HG03432 (cell line): ENCODE measurements at regions not wholly inside any gene's neighbourhood (a gene's known extent, or its start where the extent isn't known, plus 50 kb on each side); places are given as distances from the start of the nearest gene placed in this dataset.
"Not testable (repeated sequence)": the region's sequence is repeated elsewhere in the genome, so short reads cannot be mapped to it uniquely, and the experiment has no call there.

Experiments
- ATAC-seq: cut with Tn5 transposase; IDR thresholded peaks from one replicate; pipeline ENCODE4 v1.9.1; 2021; ENCODE audit warnings: mild to moderate bottlenecking, moderate library complexity; ENCODE audit not compliant: unreplicated experiment

GRCh38 chr7:91398341-91398740 lies 134.1 kb downstream of the FZD1 start:
- ATAC-seq = no peak

DNA sequence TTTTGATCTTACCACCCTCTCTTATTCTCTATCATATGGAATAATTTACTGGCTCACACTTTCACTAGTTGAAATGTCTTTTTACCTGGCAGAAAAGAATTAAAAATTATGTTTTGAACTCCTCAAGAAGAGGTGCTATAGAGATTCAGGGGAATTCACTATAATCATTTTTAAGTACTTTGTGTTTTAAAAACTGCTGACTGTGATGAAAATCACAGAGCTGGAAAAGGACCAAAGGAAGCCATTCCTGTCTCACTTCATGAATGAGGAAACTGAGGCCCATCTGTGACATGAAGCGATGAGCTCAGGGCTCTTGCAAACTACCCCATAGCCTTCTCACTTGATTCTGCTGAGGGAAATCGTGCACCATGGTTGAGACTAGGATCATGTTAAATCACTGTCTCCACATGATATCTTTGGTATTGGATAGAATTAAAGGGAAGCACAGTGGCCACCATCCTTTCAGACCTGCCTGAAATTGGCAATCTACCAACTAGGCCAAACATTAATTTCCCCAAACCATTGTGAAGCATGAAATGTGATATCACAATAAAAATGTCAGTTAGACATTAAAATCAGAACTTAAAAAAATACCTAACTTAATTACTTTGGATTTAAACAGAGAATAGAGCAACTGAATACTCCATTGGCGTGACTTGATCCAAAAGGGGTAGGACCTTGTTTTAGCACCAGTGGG lies 141.0 kb downstream of the FZD1 start:
- no peak for ATAC-seq

DNA sequence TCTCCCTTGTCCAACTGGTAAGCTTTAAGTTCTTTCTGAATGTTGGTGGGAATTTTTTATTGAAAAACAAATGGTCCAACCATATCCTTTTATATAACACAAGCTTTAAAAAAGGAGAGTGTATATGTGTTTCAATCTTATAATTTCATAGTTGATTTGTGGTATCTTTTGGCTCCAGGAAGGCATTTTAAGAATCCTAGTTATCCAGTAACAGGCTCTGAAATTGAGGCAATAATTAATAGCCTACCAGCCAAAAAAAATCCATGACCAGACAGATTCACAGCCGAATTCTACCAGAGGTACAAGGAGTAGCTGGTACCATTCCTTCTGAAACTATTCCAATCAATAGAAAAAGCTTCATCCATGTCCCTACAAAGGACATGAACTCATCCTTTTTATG lies 141.6 kb downstream of the FZD1 start:
- not testable (repeated sequence) for ATAC-seq

GRCh38 chr7:91407942-91408341 lies 143.7 kb downstream of the FZD1 start:
- no peak for ATAC-seq

GRCh38 chr7:91408388-91409154 lies 144.3 kb downstream of the FZD1 start:
- ATAC-seq = no peak

DNA sequence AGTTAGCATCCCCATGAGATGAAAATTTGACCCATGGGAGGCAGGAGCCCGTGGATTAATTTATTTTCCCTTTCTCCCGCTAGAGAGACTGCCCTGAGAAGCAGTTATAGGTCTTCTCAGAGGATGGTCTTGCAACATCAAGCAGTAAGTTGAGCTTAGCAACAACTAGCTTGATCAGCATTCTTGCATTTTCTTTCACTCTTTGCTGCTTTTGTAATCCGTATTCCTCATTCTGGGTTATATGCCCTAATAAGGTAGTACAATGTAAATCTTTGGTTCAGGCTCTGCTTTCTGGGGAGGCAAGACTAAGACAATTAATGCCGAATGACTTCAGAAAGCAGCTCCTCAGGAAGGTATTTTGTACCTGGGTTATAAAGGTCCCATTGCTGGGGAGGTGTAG lies 146.8 kb downstream of the FZD1 start:
- no peak for ATAC-seq

DNA sequence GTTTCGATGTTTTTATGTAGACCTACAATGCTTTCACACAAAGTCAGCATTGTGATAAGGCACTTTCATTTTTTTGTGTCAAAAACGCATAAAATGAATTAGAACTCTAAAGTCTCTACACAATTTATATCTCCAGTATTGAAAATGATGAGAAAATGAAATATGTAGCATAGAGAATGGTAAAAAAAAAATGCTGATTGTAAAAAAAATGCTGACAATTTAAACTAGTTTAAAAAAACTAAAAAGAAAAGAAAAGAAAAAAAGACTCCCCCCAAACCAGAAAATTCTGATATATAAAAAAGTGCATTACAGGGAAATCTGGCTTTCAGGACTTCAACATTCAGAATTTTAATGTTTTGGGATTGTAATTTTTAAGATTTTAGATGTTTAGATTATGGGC lies 148.1 kb downstream of the FZD1 start:
- ATAC-seq = no peak

GRCh38 chr7:91414734-91415133 lies 150.5 kb downstream of the FZD1 start:
- no peak for ATAC-seq

DNA sequence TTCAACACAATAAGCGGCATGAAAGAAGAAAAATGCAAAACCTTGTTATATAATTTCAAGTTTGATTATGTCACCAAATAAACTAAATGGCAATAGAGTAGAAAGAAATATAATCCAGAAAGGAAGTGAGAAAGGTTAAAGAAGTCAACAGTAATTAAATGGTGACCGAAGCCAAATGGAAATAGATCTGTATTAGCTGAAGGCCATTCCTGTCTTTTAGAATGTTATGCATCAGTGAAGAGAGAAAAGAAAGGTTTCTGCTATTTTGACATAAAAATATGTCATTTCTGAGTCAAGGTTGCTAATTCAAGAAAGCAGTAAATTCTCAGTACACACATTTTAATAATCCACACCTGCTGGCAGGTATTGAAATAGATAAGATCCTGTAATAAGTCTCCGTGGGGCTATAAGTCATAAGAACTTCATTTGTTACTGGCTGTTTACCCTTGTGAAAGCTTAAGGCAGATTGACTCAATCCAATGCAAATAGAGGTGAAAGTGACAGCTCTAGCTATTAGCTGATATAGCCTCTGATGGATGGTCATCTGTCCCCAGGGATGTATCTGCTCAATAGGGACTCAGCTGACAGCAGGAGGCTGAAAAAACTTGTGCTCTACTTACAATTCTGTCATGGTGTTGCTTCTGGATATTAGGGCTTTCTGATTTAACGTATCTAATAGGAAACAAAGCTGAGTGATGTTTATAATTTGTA lies 152.1 kb downstream of the FZD1 start:
- no peak for ATAC-seq

DNA sequence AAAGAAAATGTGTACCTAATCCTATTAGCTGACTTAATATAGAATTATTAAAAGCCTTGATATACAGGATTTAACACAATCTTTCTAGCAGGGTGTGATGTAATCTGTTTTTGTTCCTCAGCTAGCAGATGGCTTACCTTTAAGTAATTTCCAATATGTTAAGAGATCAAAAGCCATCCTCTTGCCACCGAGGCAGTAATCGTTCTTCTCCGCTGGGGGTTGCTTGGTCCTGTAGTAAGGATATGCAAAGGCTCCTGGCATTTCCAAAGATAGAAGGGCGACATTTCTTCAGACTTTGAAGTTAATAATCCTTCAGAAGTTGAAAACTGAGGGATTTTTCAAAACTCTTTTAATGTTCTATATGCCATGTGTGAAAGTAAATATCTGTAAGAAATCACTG lies 156.4 kb downstream of the FZD1 start:
- no peak for ATAC-seq

- no peak for ATAC-seq
Observed at GRCh38 chr7:91421018-91421417, 156.8 kb downstream of the FZD1 start.

- no peak for ATAC-seq
Observed at GRCh38 chr7:91424371-91424770, 160.1 kb downstream of the FZD1 start.

DNA sequence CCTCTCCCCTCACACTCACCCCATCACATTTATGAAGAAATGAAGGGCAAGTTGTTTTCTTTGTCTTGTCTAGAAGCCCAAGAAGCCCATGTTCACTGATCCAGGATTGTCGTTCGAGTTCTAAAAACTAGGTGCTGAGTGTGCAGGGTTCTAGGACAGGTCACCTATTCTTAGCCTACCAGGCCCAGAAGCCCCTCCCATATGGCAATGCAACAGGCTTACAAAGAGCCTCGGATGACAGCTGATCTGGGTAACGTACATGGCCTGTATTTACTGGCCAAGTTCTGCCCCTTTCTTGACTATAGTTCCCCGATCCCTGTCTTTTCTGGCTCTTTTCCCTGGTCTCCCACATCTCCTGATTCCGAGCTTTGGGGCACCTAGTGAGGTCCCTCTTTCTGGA lies 160.9 kb downstream of the FZD1 start:
- ATAC-seq = no peak

- no peak for ATAC-seq
Observed at GRCh38 chr7:91427051-91427450, 162.8 kb downstream of the FZD1 start.

GRCh38 chr7:91431601-91432000 lies 167.4 kb downstream of the FZD1 start:
- no peak for ATAC-seq

GRCh38 chr7:91434836-91435235 lies 170.6 kb downstream of the FZD1 start:
- ATAC-seq = no peak

- ATAC-seq = no peak
Observed at GRCh38 chr7:91435381-91436059, 171.3 kb downstream of the FZD1 start.

GRCh38 chr7:91436655-91437054 lies 172.4 kb downstream of the FZD1 start:
- no peak for ATAC-seq

GRCh38 chr7:91440198-91440597 lies 176.0 kb downstream of the FZD1 start:
- ATAC-seq = not testable (repeated sequence)

DNA sequence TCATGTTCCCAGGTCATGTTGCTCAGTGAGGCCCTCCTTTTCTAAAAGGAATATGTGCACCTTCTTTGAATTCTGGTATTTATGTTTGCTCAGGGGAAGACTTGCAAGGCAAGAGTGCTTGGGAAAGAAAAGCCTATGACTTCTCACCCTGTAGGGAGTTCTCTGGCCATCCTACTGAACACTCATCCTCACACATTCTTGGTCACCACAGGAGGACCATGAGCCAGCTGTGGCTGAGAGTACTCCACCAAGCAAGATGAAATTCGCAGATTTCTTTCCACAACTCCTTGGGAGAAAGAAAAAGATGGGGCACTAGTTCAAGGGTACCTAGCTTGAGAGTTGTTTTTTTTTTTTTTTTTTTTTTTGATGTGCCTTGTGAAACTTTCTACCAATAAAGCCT lies 179.6 kb downstream of the FZD1 start:
- ATAC-seq = no peak

GRCh38 chr7:91446819-91447218 lies 182.6 kb downstream of the FZD1 start:
- no peak for ATAC-seq
